Panc1 (cell line): ENCODE measurements at regions not wholly inside any gene's neighbourhood (a gene's known extent, or its start where the extent isn't known, plus 50 kb on each side); places are given as distances from the start of the nearest gene placed in this dataset.

ENCODE experiments used
- ATAC-seq: fragments of 200-7000 bp; cut with Tn5 transposase; 2 replicates; pipeline ENCODE4 v1.9.1; 2020; ENCODE audit warnings: mild to moderate bottlenecking, moderate library complexity
- BruUV-seq: library from RNA; stranded (reverse); fragments of 400-500 nt; replicated peaks from 2 replicates; lab custom pipeline; 2021; lab: Mats Ljungman, UMichigan
- CTCF ChIA-PET: fragments of 300-600 bp; sonication (Branson Sonifier 250); formaldehyde crosslinking; loops from one replicate; lab custom pipeline; 2022; ENCODE audit warnings: antibody characterized with exemption; lab: Charles Lee
- POLR2A ChIA-PET: fragments of 300-600 bp; sonication (Branson Sonifier 250); formaldehyde crosslinking; loops from one replicate; lab custom pipeline; 2022; ENCODE audit warnings: antibody characterized with exemption; lab: Charles Lee
- DNase-seq: peaks from one replicate; pipeline ENCODE4 v3.0.0-alpha.2; 2010; ENCODE audit warnings: low read depth, low spot score
- H3K27ac ChIP-seq: 2 replicates; pipeline ENCODE4 v1.5.1; 2011; ENCODE audit warnings: mild to moderate bottlenecking, low read length, inconsistent platforms
- H3K27me3 ChIP-seq: fragments of 200-500 bp; sonication (Bioruptor generic); 2 replicates; pipeline ENCODE4 v1.6.0; 2014; ENCODE audit warnings: low read length, inconsistent platforms; ENCODE audit not compliant: control insufficient read depth, insufficient read depth
- H3K36me3 ChIP-seq: fragments of 200-500 bp; sonication (Bioruptor generic); 2 replicates; pipeline ENCODE4 v1.5.1; 2014; ENCODE audit warnings: inconsistent platforms, mild to moderate bottlenecking, low read length, moderate library complexity; ENCODE audit not compliant: control insufficient read depth, insufficient read depth
- H3K4me1 ChIP-seq: 2 replicates; pipeline ENCODE4 v1.5.1; 2011; ENCODE audit warnings: inconsistent platforms, mild to moderate bottlenecking, low read length, moderate library complexity; ENCODE audit not compliant: control insufficient read depth, insufficient read depth
- H3K4me3 ChIP-seq, 2 experiments: 2 replicates each; pipeline ENCODE4 v1.5.1; 2011 to 2012; ENCODE audit warnings: low read depth in 2 of 2, low read length in 2 of 2, mild to moderate bottlenecking in 2 of 2, inconsistent platforms in 1 of 2, moderate library complexity in 1 of 2
- H3K9me3 ChIP-seq: fragments of 200-500 bp; sonication (Bioruptor generic); 2 replicates; pipeline ENCODE4 v1.5.1; 2014; ENCODE audit warnings: low read depth, mild to moderate bottlenecking, inconsistent platforms, low read length, moderate library complexity; ENCODE audit not compliant: control insufficient read depth, insufficient read depth
- CTCF ChIP-seq: fragments of 450-650 bp; IDR thresholded peaks from 2 replicates; pipeline ENCODE4 v1.5.1; 2017; ENCODE audit warnings: mild to moderate bottlenecking
- POLR2AphosphoS5 ChIP-seq: IDR thresholded peaks from 2 replicates; pipeline ENCODE4 v1.6.1; 2012; ENCODE audit warnings: mild to moderate bottlenecking, low read depth, low read length, moderate library complexity
- REST ChIP-seq, 2 experiments: IDR thresholded peaks; 2 replicates each; pipeline ENCODE4 v1.6.1; 2011 to 2012; ENCODE audit warnings: low read depth in 2 of 2, control low read depth in 1 of 2, low read length in 1 of 2, mild to moderate bottlenecking in 1 of 2, moderate library complexity in 1 of 2; ENCODE audit not compliant: insufficient read depth in 1 of 2
- SIN3A ChIP-seq: IDR thresholded peaks from 2 replicates; pipeline ENCODE4 v1.6.1; 2012; ENCODE audit warnings: low read depth, mild to moderate bottlenecking, low read length, moderate library complexity, borderline replicate concordance; ENCODE audit not compliant: insufficient read depth
- TCF7L2 ChIP-seq: IDR thresholded peaks from 2 replicates; pipeline ENCODE4 v1.6.1; 2011; ENCODE audit warnings: mild to moderate bottlenecking, low read depth, low read length, inconsistent platforms
- in situ Hi-C: cut with HindIII; loops from 2 replicates; pipeline ENCODE4 v1.10.0; 2016; ENCODE audit warnings: low sequenced_read_pairs, low pct_unique_long_range_greater_than_20kb
- intact Hi-C: fragments of 100-400 bp; cut with micrococcal nuclease; formaldehyde crosslinking; loops from one replicate; pipeline ENCODE4 v1.10.0; 2022; ENCODE audit not compliant: unreplicated experiment

- intact Hi-C loops = no loop called here
Observed at GRCh38 chr13:107070792-107071191, 502.9 kb upstream of the ARGLU1 start.

GRCh38 chr13:107069108-107069776, 501.3 kb upstream of the ARGLU1 start:
- Histone ChIP-seq H3K27me3 (no peaks in the 10 kb centered on the region), H3K36me3 (no peaks in the 10 kb centered on the region), H3K27ac (no peak overlapping the region), H3K9me3 (no peaks in the 10 kb centered on the region), H3K4me3 (no peak overlapping the region), H3K4me1 (no peaks in the 10 kb centered on the region)
- CTCF ChIA-PET = no interaction called here
- no TSS peak for BruUV-seq
- POLR2A ChIA-PET = no interaction called here
- DNase-seq (no peak), ATAC-seq (no peak)
- intact Hi-C loops (no loop called here), in situ Hi-C loops (no loop called here)
- TF ChIP-seq POLR2AphosphoS5 (no peak), CTCF (no peak), REST (IDR thresholded peaks at IDR 0.05; ENCODE audit: insufficient read depth in 1 of 2, low read depth in 2 of 2, low read length in 1 of 2) (no peak), SIN3A (no peak), TCF7L2 (no peak)

More at GRCh38 chr13:107070792-107071191, 502.9 kb upstream of the ARGLU1 start:
- CTCF ChIA-PET = no interaction called here
- BruUV-seq = no TSS peak
- ATAC-seq (no peak), DNase-seq (no peak)
- no peaks in the 10 kb centered on the region for H3K36me3 ChIP-seq
- H3K9me3 ChIP-seq = no peaks in the 10 kb centered on the region
- POLR2A ChIA-PET = no interaction called here
- TF ChIP-seq TCF7L2 = no peak
- no peak for TF ChIP-seq REST (IDR thresholded peaks at IDR 0.05; ENCODE audit: insufficient read depth in 1 of 2, low read depth in 2 of 2, low read length in 1 of 2)
- no peak for TF ChIP-seq CTCF
- in situ Hi-C loops = no loop called here
- H3K4me1 ChIP-seq = no peaks in the 10 kb centered on the region
- no peak overlapping the region for H3K4me3 ChIP-seq
- H3K27me3 ChIP-seq = no peaks in the 10 kb centered on the region
- H3K27ac ChIP-seq = no peak overlapping the region
